CD4-positive, alpha-beta T cell treated with Interleukin-4 for 1 hour (primary cell): ENCODE measurements at regions not wholly inside any gene's neighbourhood (a gene's known extent, or its start where the extent isn't known, plus 50 kb on each side); places are given as distances from the start of the nearest gene placed in this dataset.

Experiments
- DNase-seq, 2 donors: peaks; one replicate each; pipeline ENCODE4 v3.0.0-alpha.2; 2020 to 2022

DNA sequence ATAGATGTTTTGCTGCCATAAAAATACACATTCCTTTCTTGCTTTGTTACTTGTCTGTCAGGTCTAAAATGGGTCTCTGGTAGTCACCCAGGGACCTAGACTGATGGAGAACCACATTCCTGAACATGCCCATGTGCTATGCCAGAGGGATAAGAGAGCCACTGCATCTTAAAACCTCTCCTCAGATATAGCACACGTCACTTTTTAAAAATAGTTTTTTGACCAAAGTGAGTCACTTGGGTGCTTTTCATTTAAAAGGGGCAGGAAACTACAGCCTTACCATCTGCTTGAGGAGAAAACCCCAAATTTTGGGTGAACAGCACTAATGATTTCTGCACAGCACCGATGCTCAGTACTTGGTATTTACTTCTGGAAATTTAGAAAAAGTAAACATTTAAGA is 197.8 kb downstream of the OGFRL1 start:
- DNase-seq: no peak

DNA sequence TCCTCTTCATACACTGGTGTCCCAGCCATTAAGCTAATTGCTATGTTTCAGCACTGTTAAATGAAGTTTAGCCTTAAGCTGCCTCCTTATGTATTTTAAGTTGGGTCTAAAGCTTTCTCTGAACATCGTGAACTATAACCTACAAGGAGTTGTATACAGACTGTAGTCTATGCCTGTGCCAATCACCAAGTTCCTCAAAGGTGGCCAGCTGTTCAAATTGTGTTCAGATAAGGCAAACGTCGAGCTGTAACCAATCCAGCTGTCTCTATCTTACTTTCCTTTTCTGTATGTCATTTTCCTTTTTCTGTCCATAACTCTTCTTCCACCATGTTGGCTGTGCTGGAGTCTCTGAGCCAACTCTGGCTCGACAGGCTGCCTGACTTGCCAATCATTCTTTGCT is 199.6 kb downstream of the OGFRL1 start:
- DNase-seq: no peak

DNA sequence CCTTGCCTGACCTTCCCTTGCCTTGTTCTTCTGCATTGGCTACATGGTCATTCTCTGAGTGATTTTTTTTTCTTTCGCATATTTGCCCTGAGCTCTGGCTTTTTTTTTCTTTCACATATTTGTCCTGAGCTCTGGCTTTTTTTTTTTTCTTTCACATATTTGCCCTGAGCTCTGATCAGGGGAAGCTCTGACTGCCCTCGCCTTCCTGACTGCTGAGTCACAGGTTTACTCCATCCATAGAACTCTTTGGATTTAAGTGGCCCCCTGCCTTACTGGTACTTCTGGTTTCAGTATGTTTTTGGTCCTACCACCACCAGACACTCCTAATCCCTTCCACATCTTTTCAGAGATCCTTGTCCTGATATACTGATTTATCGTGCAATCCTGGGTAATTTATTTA is 201.1 kb downstream of the OGFRL1 start:
- no peak for DNase-seq

DNA sequence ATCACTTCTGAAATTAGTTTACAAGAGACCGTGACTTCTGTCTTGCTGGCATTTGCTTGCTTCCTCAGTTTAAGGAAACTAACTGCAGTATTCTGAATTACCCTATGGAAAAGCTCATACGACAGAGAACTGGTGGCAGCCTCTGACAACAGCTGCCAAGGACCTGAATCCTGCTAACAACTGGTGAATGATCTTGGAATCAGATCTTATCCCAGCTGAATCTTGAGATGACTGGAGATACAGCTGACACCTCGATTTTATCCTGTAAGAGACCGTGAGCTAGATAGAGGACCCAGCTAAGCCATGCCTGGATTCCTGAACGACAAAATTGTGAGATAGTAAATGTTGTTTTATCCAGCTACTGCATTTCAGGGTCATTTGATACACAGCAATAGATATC is 202.3 kb downstream of the OGFRL1 start:
- DNase-seq: no peak

DNA sequence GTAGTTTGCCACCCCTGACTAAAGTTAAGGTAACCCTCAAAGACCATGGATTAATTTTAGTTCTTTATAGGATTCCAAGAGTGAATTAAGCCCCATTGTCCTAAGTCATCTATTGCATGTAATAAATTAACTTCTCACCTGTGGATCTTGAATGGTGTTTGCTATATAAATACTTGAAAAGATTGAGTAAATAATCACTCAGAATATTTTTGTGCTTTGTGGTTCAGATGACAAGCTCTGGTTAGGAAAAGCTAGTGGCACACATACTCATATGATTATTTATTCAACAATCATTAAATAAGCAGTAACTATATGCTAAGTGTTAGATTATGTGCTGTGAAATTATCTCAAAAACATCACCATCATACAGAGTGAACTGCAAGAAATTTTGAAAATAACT is 203.2 kb downstream of the OGFRL1 start:
- DNase-seq: no peak

DNA sequence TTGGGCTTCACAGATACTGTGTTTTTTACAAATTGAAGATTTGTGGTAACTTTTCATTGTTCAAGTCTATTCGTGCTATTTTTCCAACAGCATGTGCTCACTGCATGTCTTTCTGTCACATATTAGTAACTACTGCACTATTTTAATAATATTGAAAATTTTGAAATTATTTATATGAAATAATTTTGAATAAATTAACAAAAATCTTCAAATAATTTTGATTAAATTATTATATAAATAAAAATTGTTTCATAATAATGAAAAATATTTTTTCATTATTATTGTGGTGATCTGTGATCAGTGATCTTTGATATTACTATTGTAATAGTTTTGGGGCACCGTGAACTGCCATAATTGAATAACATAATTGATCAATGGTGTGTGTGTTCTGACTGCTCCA is 204.1 kb downstream of the OGFRL1 start:
- DNase-seq: no peak

DNA sequence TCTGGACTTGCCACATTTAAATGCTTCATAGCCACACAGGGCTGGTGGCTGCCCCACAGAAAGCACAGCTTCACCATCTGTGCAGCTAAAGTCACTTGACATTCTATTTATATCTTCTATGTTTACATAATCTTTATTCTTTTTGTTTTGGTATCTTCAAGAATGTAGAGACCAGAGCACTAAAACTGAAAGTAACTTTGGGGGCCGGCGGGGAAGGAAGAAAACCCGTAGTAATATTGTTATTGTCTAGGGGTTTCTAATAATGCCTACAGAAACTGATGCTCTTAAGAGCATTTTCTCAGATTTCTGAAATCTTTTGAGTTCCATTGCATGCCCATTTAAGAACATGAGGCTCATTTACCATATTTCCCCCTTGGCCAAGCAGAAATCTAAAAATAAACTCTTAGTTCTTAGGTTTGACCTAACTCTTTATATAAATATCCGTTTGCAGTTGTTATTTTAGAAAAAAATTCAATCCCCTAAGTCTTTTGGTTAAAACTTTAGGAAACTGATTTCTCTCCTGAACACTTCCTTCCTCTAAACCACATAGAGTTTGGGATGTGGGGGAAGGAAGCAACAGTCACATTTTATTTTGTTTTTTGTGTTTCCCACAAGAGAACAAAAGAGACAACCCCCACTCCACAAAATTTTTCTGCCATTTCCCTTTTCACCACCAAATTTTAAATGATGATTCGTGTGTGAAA is 207.6 kb downstream of the OGFRL1 start:
- DNase-seq: no peak

DNA sequence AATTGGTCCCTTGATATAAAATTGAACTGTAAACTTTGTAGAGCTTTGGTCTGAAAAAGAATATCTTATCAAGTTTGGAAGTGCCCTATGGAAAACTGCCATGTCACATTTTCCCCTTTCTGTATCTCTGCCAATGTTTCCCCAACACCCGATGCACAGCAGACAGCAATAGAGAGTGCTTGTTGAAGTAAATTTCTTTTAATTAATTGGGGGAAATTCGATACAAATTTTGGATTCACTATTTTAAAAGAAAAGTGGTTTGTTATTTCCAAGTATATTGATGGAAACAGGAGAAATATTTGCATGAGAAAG is 208.1 kb downstream of the OGFRL1 start:
- DNase-seq: no peak

DNA sequence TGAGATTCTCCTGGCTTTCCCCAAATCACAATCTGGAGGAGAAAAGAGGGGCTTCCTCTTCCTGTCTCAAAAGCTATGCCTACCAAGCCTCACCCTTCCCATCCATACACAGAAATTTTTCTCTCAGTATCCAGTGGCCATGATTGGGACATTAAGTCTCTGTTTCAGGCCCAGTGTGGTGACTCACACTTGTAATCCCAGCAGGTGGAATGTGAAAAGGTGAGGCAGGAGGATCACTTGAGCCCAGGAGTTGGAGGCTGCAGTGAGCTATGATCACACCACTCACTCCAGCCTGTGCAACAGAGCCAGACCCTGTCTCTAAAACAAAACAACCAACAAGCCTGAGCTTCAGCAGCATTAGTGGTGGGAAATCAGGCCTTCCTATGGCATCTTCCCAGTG is 210.0 kb downstream of the OGFRL1 start:
- DNase-seq: no peak

DNA sequence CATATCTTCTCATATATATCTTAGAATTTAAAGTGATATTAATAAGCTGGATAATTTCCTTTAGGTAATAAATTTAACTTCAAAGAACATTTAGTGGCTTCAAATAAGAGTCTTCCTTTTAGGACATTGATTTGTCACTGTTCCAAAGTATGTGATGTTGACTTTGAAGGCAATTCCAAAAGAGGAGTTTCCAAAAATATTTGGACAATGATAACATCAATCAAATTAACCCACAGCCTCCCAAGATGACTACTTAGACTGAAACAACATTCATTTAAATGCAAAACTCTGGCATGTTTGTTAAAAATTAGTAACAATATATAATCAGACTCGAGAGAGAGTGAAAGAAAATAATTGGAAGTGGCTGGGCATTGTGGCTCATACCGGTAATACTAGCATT is 211.1 kb downstream of the OGFRL1 start:
- no peak for DNase-seq

DNA sequence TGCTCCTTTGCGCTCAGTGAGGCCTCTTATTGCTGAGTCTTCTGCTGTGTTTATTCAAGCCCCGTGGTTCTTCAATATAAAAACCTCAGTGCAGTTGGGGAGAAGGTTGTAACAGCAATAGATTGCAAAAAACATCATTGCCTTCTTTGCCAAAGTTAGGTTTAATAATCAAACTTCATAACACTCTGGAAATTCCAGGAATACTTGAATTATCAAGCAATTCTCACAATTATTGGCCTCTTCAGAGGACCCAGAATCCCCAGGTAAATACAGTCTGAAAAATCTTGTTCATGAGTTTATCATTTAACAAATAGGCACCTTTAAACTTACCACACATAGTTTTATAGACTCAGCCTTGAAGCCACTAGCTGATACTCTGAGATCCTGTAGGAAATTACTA is 213.6 kb downstream of the OGFRL1 start:
- DNase-seq: no peak

DNA sequence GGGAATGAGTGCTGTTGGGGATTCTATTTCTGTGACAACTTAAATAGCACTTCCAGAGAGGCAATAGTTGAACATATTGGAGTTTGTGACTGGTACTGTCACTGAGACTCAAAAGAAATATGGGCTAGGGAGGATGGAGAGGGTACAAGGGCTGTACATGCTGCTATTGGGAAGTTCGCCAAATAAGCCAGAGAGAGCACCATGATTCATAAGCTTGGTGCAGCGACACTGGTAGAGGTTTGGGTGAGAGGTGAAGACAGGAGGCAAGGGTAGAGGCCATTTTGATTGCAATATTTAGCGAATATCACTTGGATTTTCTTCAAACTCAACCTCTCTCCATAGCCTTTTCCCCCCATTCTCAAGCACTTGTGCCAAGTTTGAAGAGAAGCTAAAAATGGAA is 214.3 kb downstream of the OGFRL1 start:
- no peak for DNase-seq

DNA sequence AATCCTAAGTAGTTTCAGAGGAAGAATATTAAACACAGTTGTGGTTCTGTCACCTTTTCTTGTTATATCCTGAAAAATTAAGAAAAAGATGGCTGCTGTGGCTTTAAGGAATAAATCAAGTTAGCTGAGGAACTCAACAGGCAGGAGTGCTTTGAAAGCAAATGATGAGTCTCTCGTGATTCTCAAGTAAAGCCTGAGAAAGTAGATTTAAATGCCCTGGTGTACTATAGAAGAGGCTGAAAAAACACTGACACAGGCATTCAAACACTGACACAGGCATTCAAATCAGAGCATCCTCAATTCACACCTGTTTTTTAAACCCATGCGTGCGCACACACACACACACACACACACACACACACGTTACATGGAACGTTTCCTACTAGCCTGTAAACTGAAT is 218.6 kb downstream of the OGFRL1 start:
- DNase-seq: no peak

DNA sequence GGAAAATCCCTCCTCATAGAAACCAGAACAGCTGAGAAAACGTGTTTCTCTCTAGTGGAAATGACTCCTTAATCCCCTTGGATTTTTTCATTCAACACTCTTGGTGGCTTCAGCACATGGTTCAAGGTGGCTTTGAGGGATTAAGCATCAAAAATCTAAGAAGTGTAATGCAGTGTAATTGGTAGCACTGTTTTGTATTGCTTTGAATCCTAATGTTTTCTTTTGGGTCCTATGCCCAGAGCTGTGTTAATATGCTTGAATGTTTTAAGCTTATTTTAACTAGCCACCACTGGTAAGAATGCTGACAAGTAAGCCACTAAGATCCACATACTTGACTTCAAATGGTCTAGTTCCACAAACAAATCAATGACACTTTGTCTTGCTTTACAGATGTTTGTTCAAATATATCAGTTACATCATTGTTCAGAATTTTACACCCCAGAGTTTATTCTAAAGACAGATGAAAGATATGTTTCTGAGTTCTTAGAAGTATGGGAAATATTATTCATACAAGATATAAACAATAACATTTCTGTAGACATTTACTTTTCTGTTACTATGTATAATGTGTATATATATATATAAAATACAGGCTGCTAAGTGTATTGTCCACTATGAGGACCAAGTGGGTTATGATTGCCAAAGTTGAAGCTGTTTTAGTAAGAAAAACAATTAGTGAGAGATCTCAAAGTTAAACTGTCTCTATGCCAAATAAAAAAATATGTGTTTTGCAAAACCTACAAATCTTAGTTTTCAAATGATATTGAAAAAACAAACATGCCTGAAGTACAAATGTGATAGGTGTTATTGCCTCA is 220.8 kb downstream of the OGFRL1 start:
- DNase-seq: no peak

DNA sequence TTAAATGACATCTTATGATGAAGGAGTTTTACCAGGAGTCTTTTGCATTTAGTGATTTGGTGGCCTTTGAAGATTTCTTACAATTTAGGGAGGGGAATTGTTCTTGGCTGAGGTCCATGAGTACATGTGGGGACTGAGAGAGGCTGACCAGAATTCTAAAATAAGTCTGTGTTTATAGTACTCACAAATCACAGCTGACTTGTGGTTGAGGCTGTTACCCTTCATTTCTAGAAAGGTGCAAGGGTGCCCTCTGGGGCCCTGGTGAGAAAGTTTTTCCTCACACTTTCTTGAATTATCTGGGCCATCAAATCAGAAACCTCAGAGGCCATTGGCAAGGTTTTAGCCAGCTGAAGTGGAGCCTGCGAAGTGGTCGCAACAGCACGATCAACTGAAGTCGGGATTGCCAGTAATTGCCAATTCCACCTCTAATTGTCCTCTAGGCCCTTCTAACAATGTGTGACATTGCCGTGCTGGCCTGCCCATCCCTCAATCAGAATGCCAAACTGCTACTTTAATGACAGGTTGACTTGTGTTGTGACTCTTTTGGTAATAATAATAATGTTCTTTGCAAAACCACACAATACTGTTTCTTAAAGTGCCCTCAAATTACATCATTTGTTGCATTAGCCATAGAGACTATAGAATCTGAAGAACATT is 221.6 kb downstream of the OGFRL1 start:
- peak in 1 of 2 donors; percentile 11 for DNase-seq

DNA sequence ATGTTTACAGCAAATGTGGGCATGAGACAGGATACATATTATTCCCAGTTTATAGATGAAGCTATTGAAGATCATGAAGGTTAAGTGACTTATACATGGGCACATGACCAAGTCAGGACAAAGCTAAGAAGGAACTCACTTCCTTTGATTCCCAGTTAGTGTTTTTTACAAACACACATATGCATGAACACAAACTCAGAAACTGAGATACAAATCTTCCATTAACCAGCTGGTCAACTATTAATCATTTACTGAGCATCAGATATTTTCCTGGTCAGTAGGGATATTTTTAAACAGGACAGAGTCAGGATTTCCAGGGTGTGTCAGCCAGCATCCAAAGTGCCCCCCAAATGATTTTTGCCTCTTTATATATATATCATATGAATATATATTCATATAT is 222.2 kb downstream of the OGFRL1 start:
- DNase-seq: no peak

DNA sequence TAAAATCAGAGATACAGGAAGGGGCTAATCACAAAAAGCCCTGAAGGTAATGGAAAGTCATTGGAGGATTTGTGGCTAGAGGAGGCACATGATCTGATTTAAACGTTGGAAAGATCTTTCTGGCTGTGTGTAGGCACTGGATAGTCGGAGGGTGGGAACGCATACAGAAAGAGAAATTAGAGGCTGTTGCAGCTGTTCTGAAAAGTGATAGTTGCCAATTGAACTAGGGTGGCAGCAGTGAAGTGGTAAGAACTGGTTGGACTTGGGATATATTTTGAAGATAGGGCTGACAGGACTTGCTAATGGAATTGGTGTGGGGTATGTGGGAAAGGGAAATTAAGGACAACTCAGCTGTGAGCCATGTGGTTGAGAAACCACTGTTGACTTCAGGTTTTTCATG is 223.6 kb downstream of the OGFRL1 start:
- no peak for DNase-seq

DNA sequence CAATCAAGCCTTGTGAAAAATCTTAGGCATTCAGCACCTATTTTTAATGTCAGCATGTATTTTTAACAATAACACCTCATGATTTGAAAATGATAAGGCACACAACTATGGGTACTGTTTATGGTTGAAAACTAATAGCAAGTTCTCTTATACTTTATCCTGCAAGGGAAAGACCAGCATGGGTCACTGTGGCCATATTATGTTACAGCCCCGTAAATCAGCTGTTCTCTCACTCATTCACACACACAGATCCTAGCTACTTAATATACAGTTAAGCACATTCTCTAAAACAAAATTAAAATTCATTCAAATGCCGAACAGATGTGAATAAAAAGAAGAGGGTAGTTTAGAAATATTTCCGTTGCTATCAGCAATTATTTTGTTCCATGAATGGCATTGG is 224.4 kb downstream of the OGFRL1 start:
- no peak for DNase-seq

DNA sequence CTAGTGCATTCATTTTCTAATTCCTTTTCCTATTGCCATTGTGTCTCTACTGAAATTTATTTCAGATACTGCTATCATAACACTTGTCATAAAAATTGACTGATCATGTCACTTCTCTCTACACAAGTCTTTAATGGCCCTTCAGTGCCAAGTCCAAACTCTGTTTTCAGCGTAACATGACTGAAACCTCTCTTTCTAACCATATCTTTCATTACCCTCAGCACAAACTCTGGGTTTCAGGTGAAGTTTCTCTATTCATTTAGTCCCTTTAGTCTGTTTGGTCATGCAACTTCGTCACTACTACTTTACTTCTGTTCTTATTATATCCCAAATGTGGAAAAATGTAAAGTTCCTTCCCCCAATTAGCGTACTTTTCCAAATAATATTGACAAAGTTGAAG is 234.9 kb downstream of the OGFRL1 start:
- DNase-seq: no peak

DNA sequence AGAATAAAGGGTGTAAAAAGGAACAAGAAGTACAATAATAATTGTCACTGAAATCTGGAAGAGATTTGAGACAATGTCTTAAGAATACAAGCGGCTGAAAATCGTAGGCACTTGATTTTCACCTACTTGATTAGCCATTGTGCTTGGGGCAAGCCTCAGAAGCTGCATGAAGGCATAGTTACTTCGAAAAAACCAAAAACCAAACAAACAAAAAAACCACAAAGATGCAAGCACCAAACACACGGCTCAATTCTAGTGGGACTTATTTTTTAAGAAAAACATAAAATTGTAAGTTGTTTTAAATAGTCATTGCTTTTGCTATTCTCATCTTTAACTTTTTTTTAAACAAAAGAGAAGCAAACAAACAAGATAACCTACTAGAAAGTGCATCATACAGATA is 235.6 kb downstream of the OGFRL1 start:
- DNase-seq: no peak

DNA sequence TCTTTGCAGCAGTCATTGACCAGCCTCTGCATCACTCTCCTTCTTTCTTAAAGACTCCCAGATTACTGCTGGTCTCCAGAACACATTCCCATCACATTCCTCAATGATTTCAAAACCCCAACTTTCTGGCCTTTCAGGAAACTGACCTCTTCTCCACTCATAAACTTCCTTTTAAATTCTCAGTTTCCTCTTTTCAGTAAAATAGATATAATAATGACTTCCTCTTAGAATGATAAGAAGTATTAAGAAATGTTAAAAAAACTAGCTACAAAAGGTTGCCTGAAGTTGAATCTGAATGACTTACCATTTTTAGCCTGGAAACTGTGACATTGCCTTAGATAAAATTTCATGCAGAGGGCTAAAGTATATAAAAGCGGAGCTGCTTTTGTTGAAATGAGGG is 239.3 kb downstream of the OGFRL1 start:
- DNase-seq: no peak

DNA sequence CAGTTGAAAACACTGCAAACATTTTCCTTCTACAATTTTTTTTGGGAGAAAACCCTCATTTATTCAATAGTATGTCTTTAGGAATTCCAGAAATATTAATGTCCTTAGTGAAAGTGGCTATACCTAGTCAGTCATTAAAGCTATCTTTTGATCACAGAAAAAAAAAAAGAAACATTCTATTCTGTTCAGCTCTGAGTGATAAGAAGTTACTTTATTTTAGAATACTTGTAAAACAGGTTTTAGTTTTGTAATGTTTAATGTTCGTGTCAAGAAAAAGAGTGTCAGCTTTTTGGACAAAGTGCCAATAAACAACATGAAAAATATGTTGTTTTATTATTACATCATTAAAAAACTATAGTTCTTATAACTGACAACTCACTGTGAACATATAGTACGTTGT is 240.4 kb downstream of the OGFRL1 start:
- DNase-seq: no peak

DNA sequence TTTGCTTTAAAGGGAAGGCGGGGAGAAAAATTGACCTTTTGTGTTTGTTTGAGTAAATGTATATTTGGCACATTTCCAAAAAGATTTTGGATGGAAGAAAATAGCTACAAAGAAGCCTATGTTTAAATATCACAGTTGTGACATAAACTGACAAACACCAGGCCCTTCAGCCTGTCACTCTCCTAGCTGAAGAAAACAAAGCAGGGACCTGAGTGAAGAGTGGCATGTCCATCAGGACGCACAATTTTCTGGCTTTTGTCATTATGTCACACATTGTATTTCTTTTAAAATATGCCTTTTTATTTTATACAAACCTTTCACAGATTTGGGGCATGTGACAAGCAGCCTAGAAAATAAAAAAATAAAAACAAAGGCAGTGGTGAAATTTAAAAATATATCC is 241.2 kb downstream of the OGFRL1 start:
- no peak for DNase-seq

DNA sequence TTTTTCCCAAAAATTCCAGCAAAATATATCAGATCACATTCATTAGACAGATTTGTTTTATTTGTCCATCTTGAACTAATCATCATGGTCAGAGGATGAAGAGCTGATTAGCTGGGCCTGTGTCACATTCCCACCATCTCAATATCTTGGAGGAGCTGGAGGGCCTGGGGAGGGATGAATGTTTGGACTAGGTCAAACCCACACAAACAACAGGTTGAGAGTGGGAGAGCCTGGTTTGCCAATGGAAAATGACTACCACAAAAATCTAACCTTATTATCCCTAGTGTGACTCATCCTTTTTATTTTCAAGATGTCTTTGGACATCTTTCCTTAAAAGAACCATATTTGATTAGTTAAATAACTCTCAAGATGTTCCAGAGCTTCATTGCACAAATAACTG is 242.4 kb downstream of the OGFRL1 start:
- DNase-seq: no peak
